ENCODE measurements at regions not wholly inside any gene's neighbourhood (a gene's known extent, or its start where the extent isn't known, plus 50 kb on each side); places are given as distances from the start of the nearest gene placed in this dataset.

- WGBS = 57% methylated on average over 5 of the region's 5 CpGs
- Histone ChIP-seq H3K36me3 (no peaks in the 10 kb centered on the region), H3K27me3 (no peaks in the 10 kb centered on the region), H3K27ac (replicated peaks in 1 of 4) (no peak overlapping the region), H3K4me1 (no peaks in the 10 kb centered on the region), H3K9me3 (no peaks in the 10 kb centered on the region), H3K4me3 (no peak overlapping the region)
- TF ChIP-seq POLR2A (IDR thresholded peaks at IDR 0.05; ENCODE audit: low read depth) (no peak), POLR2AphosphoS5 (IDR thresholded peaks at IDR 0.05) (no peak), EP300 (IDR thresholded peaks at IDR 0.05) (no peak), CTCF (IDR thresholded peaks at IDR 0.05) (no peak)
- no peak for DNase-seq (ENCODE audit: extremely low spot score)
- intact Hi-C loops (cut with DNase I) = no loop called here
Measured at GRCh38 chr6:81683912-81684311, 68.6 kb downstream of the TENT5A start.

GRCh38 chr6:81682858-81683620, 69.4 kb downstream of the TENT5A start:
- WGBS = 91% methylated on average over 5 of the region's 5 CpGs
- Histone ChIP-seq H3K36me3 (no peaks in the 10 kb centered on the region), H3K4me3 (no peak overlapping the region), H3K27ac (replicated peaks in 1 of 4) (no peak overlapping the region), H3K27me3 (no peaks in the 10 kb centered on the region), H3K9me3 (no peaks in the 10 kb centered on the region), H3K4me1 (no peaks in the 10 kb centered on the region)
- intact Hi-C loops (cut with DNase I) = no loop called here
- TF ChIP-seq POLR2A (IDR thresholded peaks at IDR 0.05; ENCODE audit: low read depth) (no peak), POLR2AphosphoS5 (IDR thresholded peaks at IDR 0.05) (no peak), CTCF (IDR thresholded peaks at IDR 0.05) (no peak), EP300 (IDR thresholded peaks at IDR 0.05) (no peak)
- no peak for DNase-seq (ENCODE audit: extremely low spot score)

GRCh38 chr6:81682235-81682795, 70.2 kb downstream of the TENT5A start:
- Histone ChIP-seq H3K27me3 (no peaks in the 10 kb centered on the region), H3K27ac (replicated peaks in 1 of 4) (no peak overlapping the region), H3K4me3 (no peak overlapping the region), H3K4me1 (no peaks in the 10 kb centered on the region), H3K36me3 (no peaks in the 10 kb centered on the region), H3K9me3 (no peaks in the 10 kb centered on the region)
- intact Hi-C loops (cut with DNase I) = no loop called here
- no peak for DNase-seq (ENCODE audit: extremely low spot score)
- TF ChIP-seq CTCF (IDR thresholded peaks at IDR 0.05) (no peak), POLR2A (IDR thresholded peaks at IDR 0.05; ENCODE audit: low read depth) (no peak), POLR2AphosphoS5 (IDR thresholded peaks at IDR 0.05) (no peak), EP300 (IDR thresholded peaks at IDR 0.05) (no peak)

GRCh38 chr6:81669445-81669844, 83.0 kb downstream of the TENT5A start:
- intact Hi-C loops (cut with DNase I) = no loop called here
- Histone ChIP-seq H3K9me3 (no peaks in the 10 kb centered on the region), H3K27ac (replicated peaks in 1 of 4) (no peak overlapping the region), H3K4me3 (no peak overlapping the region), H3K27me3 (no peaks in the 10 kb centered on the region), H3K4me1 (no peaks in the 10 kb centered on the region), H3K36me3 (no peaks in the 10 kb centered on the region)
- DNase-seq (ENCODE audit: extremely low spot score) = no peak
- WGBS = 94% methylated on average over 2 of the region's 2 CpGs
- TF ChIP-seq EP300 (IDR thresholded peaks at IDR 0.05) = no peak
- TF ChIP-seq POLR2A (IDR thresholded peaks at IDR 0.05; ENCODE audit: low read depth) = no peak
- no peak for TF ChIP-seq POLR2AphosphoS5 (IDR thresholded peaks at IDR 0.05)
- TF ChIP-seq CTCF (IDR thresholded peaks at IDR 0.05) = no peak

All from esophagus muscularis mucosa (tissue), 4 donors.